Choroid plexus epithelial cell (primary cell): ENCODE measurements at regions not wholly inside any gene's neighbourhood (a gene's known extent, or its start where the extent isn't known, plus 50 kb on each side); places are given as distances from the start of the nearest gene placed in this dataset.

ENCODE experiments used
- DNase-seq: peaks from one replicate; pipeline ENCODE4 v3.0.0-alpha.2; 2010; ENCODE audit warnings: low read depth
- H3K4me3 ChIP-seq: 2 replicates; pipeline ENCODE4 v1.5.1; 2011; ENCODE audit warnings: low read depth, mild to moderate bottlenecking, control low read depth, low read length, moderate library complexity
- TF ChIP-seq, protein P1 (sequence below): conservative IDR thresholded peaks from 2 replicates; pipeline ENCODE4 v1.5.1; 2011; ENCODE audit warnings: low read depth, mild to moderate bottlenecking, control low read depth, inconsistent platforms, low read length, moderate library complexity

DNA sequence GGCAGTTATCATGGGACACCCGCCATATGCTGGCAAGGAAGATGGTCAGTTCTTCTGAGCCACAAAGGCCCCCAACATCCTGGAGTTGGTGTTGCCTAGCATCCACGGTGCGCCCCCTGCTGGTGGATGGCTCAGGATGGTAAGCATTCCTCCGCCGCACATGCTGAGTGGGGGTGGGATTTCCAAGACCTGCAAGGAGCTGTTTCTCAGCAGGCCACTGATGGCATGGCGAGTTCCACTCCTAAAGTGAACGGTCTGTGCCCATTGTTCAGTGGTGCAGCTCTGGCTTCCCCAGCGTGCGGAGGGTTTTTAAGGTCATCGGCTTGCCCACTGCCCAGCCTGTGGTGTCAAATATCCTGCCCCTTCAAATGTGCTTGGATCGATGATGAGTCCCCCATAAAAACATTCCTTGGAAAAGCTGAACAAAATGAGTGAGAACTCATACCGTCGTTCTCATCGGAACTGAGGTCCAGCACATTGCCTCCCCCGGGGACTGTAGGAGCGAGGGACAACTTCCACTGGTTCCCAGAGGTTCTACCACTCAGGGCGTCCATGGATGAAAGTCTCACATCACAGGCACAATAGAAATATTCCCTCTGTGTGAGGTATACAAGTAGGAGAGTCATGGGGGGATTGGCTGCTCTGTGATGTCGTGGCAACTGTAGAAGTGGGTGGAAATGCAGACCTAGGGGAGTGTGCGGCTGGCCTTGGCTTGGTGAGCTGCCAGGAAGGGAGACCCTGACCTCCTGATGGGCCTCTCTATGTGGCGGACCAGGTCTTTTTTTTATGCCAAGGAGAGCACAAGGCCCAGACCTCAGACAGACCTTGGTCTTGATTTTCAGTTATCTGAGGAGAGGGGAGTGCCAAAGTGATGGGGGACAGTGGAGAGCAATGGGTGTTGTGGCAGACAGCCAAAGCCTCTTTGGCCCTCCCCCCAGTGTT is 102.0 kb downstream of the SNRPN start:
- DNase-seq, result no peak
- TF ChIP-seq, protein P1, sequence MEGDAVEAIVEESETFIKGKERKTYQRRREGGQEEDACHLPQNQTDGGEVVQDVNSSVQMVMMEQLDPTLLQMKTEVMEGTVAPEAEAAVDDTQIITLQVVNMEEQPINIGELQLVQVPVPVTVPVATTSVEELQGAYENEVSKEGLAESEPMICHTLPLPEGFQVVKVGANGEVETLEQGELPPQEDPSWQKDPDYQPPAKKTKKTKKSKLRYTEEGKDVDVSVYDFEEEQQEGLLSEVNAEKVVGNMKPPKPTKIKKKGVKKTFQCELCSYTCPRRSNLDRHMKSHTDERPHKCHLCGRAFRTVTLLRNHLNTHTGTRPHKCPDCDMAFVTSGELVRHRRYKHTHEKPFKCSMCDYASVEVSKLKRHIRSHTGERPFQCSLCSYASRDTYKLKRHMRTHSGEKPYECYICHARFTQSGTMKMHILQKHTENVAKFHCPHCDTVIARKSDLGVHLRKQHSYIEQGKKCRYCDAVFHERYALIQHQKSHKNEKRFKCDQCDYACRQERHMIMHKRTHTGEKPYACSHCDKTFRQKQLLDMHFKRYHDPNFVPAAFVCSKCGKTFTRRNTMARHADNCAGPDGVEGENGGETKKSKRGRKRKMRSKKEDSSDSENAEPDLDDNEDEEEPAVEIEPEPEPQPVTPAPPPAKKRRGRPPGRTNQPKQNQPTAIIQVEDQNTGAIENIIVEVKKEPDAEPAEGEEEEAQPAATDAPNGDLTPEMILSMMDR, result no peak
- H3K4me3 ChIP-seq, result no peak overlapping the region

DNA sequence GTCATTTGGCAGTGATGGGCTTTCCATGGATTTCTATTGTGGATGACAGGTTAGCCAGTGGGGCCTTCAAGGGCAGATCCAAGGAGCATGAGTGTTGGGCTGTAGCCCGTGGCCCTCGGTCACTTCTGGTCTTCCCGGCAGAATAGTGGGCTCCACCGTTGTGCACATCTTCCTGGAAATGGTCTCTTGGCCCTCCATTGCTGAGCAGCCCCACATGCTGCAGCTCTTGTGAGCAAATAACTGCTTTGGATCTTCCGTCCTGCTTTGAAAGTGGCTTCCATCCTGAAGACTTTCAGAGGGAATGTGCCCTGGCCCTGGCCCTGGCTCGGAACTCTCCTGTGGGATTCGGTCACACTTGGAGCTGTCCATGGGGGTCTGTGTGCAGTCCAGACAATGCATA is 102.8 kb downstream of the SNRPN start:
- TF ChIP-seq, protein P1, result no peak
- H3K4me3 ChIP-seq, result no peak overlapping the region
- no peak for DNase-seq

DNA sequence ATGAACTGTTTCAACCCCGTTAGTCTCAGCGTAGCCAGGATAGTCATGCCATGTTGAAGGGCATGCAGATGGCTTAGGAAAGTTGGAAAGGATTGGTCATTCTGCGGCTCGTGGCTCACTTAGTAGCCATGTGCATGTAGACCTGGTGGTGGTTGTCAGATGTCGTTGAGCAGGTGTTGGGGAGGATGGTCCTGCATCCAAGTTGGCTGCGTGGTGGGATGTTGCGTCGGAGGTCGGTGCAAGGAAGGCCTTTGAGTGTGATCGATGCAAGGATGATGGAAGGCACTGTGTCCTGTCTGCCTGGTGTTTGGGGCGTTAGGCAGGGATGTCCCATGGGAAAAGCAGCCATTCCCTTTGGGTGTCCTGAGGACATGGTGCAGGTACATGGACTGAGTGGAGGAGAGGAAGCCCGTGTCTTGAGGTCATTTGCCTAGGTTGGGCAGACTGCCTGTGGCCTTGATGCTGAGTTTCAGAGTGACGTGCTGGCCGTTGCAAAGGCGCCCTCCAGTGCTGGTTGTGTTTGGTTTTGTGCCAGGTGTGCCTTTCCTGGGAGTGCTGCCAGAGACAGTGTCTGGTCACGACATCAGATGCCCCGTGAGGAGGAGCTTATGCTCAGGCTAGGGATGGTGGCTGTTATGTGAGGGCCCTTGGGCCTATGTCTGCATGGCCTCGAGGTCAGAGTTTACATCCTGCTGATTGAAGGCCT is 103.4 kb downstream of the SNRPN start:
- no peak overlapping the region for H3K4me3 ChIP-seq
- DNase-seq, result no peak
- TF ChIP-seq, protein P1, result no peak

DNA sequence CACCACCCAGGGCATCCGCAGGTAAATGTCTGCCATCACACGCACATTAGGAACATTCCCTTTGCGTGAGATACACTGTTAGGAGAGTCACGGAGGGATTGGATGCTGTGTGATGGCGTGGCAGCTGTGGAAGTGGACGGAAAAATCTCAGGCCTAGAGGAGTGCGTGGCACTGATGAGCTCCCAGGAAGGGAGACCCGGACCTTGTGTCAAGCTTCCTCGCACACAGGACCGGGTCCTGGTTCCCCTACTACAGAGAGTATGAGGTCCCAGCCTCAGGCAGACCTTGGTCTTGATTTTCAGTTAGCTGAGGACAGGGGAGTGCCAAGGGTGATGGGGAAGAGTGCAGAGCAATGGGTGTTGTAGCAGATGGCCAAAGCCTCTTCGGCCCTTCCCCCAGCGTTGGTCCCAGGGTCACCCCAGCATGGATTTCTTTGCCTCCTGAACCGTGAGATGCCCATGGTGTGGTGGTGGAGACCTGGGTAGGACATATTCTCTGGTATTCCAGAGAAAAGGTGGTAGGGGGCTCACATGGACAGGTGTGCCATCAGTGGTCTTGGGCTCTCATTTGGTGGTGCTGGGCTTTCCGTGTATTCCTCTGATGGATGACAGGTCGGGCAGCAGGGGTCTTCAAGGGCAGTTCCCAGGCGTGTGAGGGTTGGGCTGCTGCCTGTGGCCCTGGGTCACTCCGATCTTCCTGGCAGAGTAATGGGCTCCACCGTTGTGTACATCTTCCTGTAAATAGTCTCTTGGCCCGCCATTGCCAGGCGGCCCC is 105.1 kb downstream of the SNRPN start:
- no peak overlapping the region for H3K4me3 ChIP-seq
- DNase-seq, result no peak

DNA sequence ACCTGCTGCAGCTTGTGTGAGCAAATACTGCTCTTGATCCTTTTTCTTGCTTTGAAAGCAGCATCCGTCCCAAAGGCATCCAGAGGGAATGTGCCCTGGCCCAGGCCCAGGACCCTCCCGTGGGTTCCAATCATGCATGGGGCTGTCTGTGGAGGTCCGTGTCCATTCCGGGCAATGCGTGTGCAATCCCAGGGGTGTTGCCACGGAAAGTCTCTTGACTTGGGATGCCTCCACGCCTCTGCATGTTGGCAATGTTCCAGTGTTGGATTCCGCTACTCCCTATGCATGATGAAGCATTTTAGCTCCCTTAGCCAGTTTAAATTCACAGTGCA is 105.7 kb downstream of the SNRPN start:
- no peak overlapping the region for H3K4me3 ChIP-seq
- DNase-seq, result no peak
- TF ChIP-seq, protein P1, result no peak

More for the DNA sequence above, 105.1 kb downstream of the SNRPN start:
- TF ChIP-seq, protein P1, result no peak

DNA sequence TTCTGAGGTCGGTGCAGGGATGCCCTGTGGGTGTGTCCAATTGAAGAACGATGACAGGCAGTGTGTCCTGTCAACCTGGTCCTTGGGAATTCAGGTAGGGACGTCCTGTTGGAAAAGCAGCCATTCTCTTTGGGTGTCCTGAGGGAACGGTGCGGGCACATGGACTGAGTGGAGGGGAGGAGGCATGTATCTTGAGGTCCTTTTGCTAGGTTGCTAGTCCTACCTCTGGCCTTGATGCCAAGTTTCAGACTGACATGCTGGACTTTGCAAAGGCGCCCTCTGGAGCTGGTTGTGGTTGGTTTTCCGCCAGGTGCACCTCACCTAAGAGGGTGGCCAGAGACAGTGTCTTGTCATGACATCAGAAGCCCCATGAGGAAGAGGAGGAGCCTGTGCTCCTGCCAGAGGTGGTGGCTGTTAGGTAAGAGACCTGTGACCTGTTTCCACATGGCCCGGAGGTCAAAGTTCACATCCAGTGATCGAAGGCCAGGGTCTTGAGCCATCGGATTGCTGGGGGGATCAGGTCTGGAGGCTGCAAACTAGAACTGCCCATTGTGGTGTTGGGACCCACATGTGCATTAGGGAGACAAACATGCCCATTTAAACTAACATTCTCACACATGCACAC is 106.3 kb downstream of the SNRPN start:
- no peak overlapping the region for H3K4me3 ChIP-seq
- no peak for DNase-seq
- TF ChIP-seq, protein P1, result no peak
